WTC11 (cell line): ENCODE measurements at regions not wholly inside any gene's neighbourhood (a gene's known extent, or its start where the extent isn't known, plus 50 kb on each side); places are given as distances from the start of the nearest gene placed in this dataset.

Experiments used
- ATAC-seq: fragments of 200-7000 bp; cut with Tn5 transposase; 2 replicates; pipeline ENCODE4 v1.10.0; 2021; ENCODE audit warnings: mild to moderate bottlenecking, moderate library complexity
- CTCF ChIA-PET: fragments of 300-600 bp; sonication (Branson Sonifier 250); formaldehyde crosslinking; loops from one replicate; lab custom pipeline; 2021; ENCODE audit warnings: antibody characterized with exemption; lab: Charles Lee
- POLR2A ChIA-PET: fragments of 350-600 bp; sonication (Branson Sonifier 250); formaldehyde crosslinking; loops from one replicate; lab custom pipeline; 2021; ENCODE audit warnings: antibody characterized with exemption; lab: Charles Lee
- DNase-seq: peaks from one replicate; pipeline ENCODE4 v3.0.0; 2021; ENCODE audit warnings: low spot score
- H3K27ac Mint-ChIP-seq: 2 replicates; pipeline ENCODE4 v1.8.0; 2021; ENCODE audit warnings: mixed read lengths
- H3K27me3 Mint-ChIP-seq: 2 replicates; pipeline ENCODE4 v1.8.0; 2021; ENCODE audit warnings: low read depth, mild to moderate bottlenecking, moderate library complexity, mixed read lengths
- H3K36me3 Mint-ChIP-seq: 2 replicates; pipeline ENCODE4 v1.8.0; 2021; ENCODE audit warnings: mixed read lengths
- H3K4me1 Mint-ChIP-seq: 2 replicates; pipeline ENCODE4 v1.8.0; 2022; ENCODE audit warnings: mixed read lengths
- H3K4me3 Mint-ChIP-seq: 2 replicates; pipeline ENCODE4 v1.8.0; 2021; ENCODE audit warnings: mild to moderate bottlenecking, moderate library complexity, mixed read lengths
- H3K9me3 Mint-ChIP-seq: 2 replicates; pipeline ENCODE4 v1.8.0; 2021; ENCODE audit warnings: mixed read lengths
- AR ChIP-seq: fragments of 250-450 bp; sonication (Bioruptor Pico); IDR thresholded peaks from 2 replicates; pipeline ENCODE4 v1.9.0; 2021; ENCODE audit warnings: mild to moderate bottlenecking
- CBFB ChIP-seq: sonication (generic); formaldehyde crosslinking; IDR thresholded peaks from 2 replicates; pipeline ENCODE4 v1.8.1; 2022; ENCODE audit warnings: mild to moderate bottlenecking, low read depth, missing genetic modification reagents
- CDX4 ChIP-seq: fragments of 250-450 bp; sonication (Bioruptor Pico); IDR thresholded peaks from 2 replicates; pipeline ENCODE4 v1.9.0; 2021; ENCODE audit warnings: moderate library complexity, mild to moderate bottlenecking, inconsistent platforms, borderline replicate concordance
- CREB1 ChIP-seq: sonication (generic); formaldehyde crosslinking; IDR thresholded peaks from 2 replicates; pipeline ENCODE4 v1.8.0; 2023; ENCODE audit warnings: mild to moderate bottlenecking, missing genetic modification reagents
- CREM ChIP-seq: sonication (generic); formaldehyde crosslinking; IDR thresholded peaks from 2 replicates; pipeline ENCODE4 v1.8.1; 2022; ENCODE audit warnings: mild to moderate bottlenecking, missing genetic modification reagents, moderate library complexity
- ERG ChIP-seq: fragments of 250-450 bp; sonication (Bioruptor Pico); IDR thresholded peaks from 2 replicates; pipeline ENCODE4 v1.8.0; 2021; ENCODE audit warnings: mild to moderate bottlenecking
- FOXJ3 ChIP-seq: sonication (generic); formaldehyde crosslinking; IDR thresholded peaks from 2 replicates; pipeline ENCODE4 v1.9.0; 2021; ENCODE audit warnings: missing genetic modification reagents, mild to moderate bottlenecking, borderline replicate concordance
- GTF2I ChIP-seq: fragments of 250-450 bp; sonication (Bioruptor Pico); conservative IDR thresholded peaks from 2 replicates; pipeline ENCODE4 v1.4.0; 2021; ENCODE audit warnings: mild to moderate bottlenecking
- JAZF1 ChIP-seq: fragments of 250-450 bp; sonication (Bioruptor Pico); IDR thresholded peaks from 2 replicates; pipeline ENCODE4 v1.9.0; 2021; ENCODE audit warnings: moderate library complexity, mild to moderate bottlenecking, inconsistent platforms
- KAT7 ChIP-seq: sonication (generic); formaldehyde crosslinking; IDR thresholded peaks from 2 replicates; pipeline ENCODE4 v1.8.1; 2023; ENCODE audit warnings: missing genetic modification reagents, mild to moderate bottlenecking, borderline replicate concordance
- NFATC4 ChIP-seq: fragments of 250-450 bp; sonication (Bioruptor Pico); IDR thresholded peaks from 2 replicates; pipeline ENCODE4 v1.9.0; 2021; ENCODE audit warnings: mild to moderate bottlenecking
- NR2C2 ChIP-seq: sonication (generic); formaldehyde crosslinking; IDR thresholded peaks from 2 replicates; pipeline ENCODE4 v1.8.0; 2022; ENCODE audit warnings: mild to moderate bottlenecking, missing genetic modification reagents
- RELA ChIP-seq: sonication (generic); formaldehyde crosslinking; IDR thresholded peaks from 2 replicates; pipeline ENCODE4 v1.8.1; 2022; ENCODE audit warnings: missing genetic modification reagents, mild to moderate bottlenecking, borderline replicate concordance
- SOX15 ChIP-seq: fragments of 250-450 bp; sonication (Bioruptor Pico); IDR thresholded peaks from 2 replicates; pipeline ENCODE4 v1.9.0; 2021; ENCODE audit warnings: mild to moderate bottlenecking
- STAT6 ChIP-seq: sonication (generic); formaldehyde crosslinking; conservative IDR thresholded peaks from 2 replicates; pipeline ENCODE4 v1.8.1; 2023; ENCODE audit warnings: mild to moderate bottlenecking, low read depth, missing genetic modification reagents, moderate library complexity
- USF1 ChIP-seq: sonication (generic); formaldehyde crosslinking; IDR thresholded peaks from 2 replicates; pipeline ENCODE4 v1.8.0; 2022; ENCODE audit warnings: mild to moderate bottlenecking, missing genetic modification reagents
- USF2 ChIP-seq: sonication (generic); formaldehyde crosslinking; IDR thresholded peaks from 2 replicates; pipeline ENCODE4 v1.8.1; 2023; ENCODE audit warnings: mild to moderate bottlenecking, missing genetic modification reagents, moderate library complexity
- ZMAT4 ChIP-seq: fragments of 250-450 bp; sonication (Bioruptor Pico); IDR thresholded peaks from 2 replicates; pipeline ENCODE4 v1.9.0; 2021; ENCODE audit warnings: mild to moderate bottlenecking
- ZNF416 ChIP-seq: fragments of 250-450 bp; sonication (Bioruptor Pico); IDR thresholded peaks from 2 replicates; pipeline ENCODE4 v1.9.0; 2021; ENCODE audit warnings: mild to moderate bottlenecking, inconsistent platforms
- ZSCAN18 ChIP-seq: fragments of 250-450 bp; sonication (Bioruptor Pico); IDR thresholded peaks from 2 replicates; pipeline ENCODE4 v2.1.2; 2022; ENCODE audit warnings: mild to moderate bottlenecking, moderate library complexity

- no peak for TF ChIP-seq NR2C2
- no peak for TF ChIP-seq ERG
- TF ChIP-seq GTF2I: no peak
- no peak for TF ChIP-seq STAT6 (CRISPR knock-in tag)
- no peak for TF ChIP-seq KAT7 (CRISPR knock-in tag)
Measured at GRCh38 chr14:76320975-76321374, 55.0 kb upstream of the ESRRB start (continued).

GRCh38 chr14:76322594-76323220 is 53.2 kb upstream of the ESRRB start:
- Mint-ChIP-seq H3K9me3 (no peaks in the 10 kb centered on the region), H3K4me3 (no peak overlapping the region), H3K36me3 (no peaks in the 10 kb centered on the region)
- DNase-seq (no peak), ATAC-seq (no peak)
- ChIA-PET POLR2A (no interaction called here), CTCF (no interaction called here)
- TF ChIP-seq NFATC4 (no peak), USF2 (no peak), ZNF416 (CRISPR knock-in tag) (no peak), ZMAT4 (CRISPR knock-in tag) (no peak), CBFB (no peak)
- TF ChIP-seq, all 79 proteins: peak for 0
- no peak overlapping the region for H3K27ac Mint-ChIP-seq
- no peaks in the 10 kb centered on the region for H3K4me1 Mint-ChIP-seq
- H3K27me3 Mint-ChIP-seq: no peaks in the 10 kb centered on the region; the same call in 1 of the 2 replicates

GRCh38 chr14:76323331-76324050 is 52.4 kb upstream of the ESRRB start:
- DNase-seq: no peak
- POLR2A ChIA-PET: no interaction called here
- TF ChIP-seq RELA (CRISPR knock-in tag): no peak
- no peak for TF ChIP-seq AR (CRISPR knock-in tag)
- TF ChIP-seq USF1: no peak
- no peak for TF ChIP-seq CBFB
- TF ChIP-seq USF2: no peak
- TF ChIP-seq JAZF1 (CRISPR knock-in tag): no peak
- no peak for TF ChIP-seq CREM (CRISPR knock-in tag)
- no peak for TF ChIP-seq NFATC4
- TF ChIP-seq NR2C2: no peak
- TF ChIP-seq SOX15: no peak
- no peak for TF ChIP-seq CDX4 (CRISPR knock-in tag)
- no peak for TF ChIP-seq FOXJ3 (CRISPR knock-in tag)
- TF ChIP-seq CREB1 (CRISPR knock-in tag): no peak
- TF ChIP-seq ZSCAN18: no peak

More at GRCh38 chr14:76323331-76324050, 52.4 kb upstream of the ESRRB start:
- H3K27me3 Mint-ChIP-seq: peaks cover 1% of the 10 kb centered on the region
- H3K4me1 Mint-ChIP-seq: peaks cover 7% of the 10 kb centered on the region
- no peak overlapping the region for H3K27ac Mint-ChIP-seq
- ATAC-seq: no peak
- no peak overlapping the region for H3K4me3 Mint-ChIP-seq
- H3K36me3 Mint-ChIP-seq: no peaks in the 10 kb centered on the region
- CTCF ChIA-PET: interaction anchor here (1.3 kb wide), 2 partner anchors 29 to 64 kb away, joined by 3 to 4 read pairs; no protein-coding TSS in a partner anchor
- no peaks in the 10 kb centered on the region for H3K9me3 Mint-ChIP-seq
